ENCODE measurements at regions not wholly inside any gene's neighbourhood (a gene's known extent, or its start where the extent isn't known, plus 50 kb on each side); places are given as distances from the start of the nearest gene placed in this dataset.

DNA sequence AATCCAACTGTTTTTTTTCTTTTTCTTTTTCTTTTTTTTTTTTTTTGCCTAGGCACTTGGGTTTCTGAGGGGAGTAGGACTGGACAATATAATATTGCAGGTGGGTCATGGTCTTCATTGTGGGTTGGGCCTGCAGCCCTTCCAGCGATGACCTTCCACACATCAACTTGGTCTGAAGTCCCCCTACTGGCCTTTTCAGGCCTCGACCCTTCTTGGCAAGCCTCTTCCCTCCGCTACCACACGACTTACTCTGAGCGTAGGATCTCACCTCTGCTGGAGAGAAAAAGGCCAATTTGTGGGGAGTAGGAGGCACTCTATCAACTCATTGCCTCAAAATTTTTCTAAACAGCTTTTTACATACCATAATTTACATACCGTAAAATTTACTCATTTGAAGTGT lies 51.1 kb upstream of the GRIK3 start:
- no peak for DNase-seq

DNA sequence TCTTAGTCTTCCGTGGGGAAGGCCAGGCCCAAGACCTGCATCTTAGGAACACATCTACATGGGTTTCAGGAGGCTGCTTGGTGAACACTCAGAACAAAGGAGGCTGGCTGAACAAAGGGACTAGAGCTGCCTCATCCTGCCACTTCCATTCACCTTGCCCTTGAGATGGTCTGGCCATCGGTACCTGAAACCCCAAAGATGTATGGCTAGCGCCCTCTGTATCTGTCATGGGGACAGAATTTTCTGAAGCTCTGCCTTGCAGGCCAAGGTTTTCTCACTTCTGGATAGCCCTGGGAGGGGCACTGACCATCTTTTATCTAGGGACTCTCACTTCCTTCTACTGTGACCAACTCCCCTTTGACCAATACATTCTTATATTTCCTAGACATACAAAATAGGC lies 55.4 kb upstream of the GRIK3 start:
- no peak for DNase-seq

GRCh38 chr1:37090671-37091070 lies 56.4 kb upstream of the GRIK3 start:
- no peak for DNase-seq

DNA sequence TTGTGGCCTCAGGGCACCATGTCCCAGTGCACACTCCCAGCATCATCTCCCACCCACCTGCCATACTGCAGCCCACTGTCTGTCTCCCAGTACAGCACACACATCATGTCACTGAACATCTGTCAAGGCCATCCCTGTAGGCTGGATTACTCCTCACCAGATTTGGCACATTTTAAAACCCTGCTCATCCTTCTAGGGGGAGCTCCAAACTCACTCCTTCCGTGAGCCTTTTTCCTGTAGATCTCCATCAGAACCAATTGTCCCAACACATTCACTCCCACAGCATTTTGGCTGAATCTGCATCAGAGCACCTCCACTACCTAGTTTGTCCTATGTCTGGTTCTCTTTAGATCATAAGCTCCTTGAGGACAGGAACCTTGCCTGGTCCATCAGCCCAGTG lies 58.6 kb upstream of the GRIK3 start:
- no peak for DNase-seq

- no peak for DNase-seq
Measured at GRCh38 chr1:37094302-37094701, 60.0 kb upstream of the GRIK3 start.

GRCh38 chr1:37096523-37096922 lies 62.2 kb upstream of the GRIK3 start:
- DNase-seq: no peak

- DNase-seq: no peak
Measured at GRCh38 chr1:37097731-37098130, 63.4 kb upstream of the GRIK3 start.

DNA sequence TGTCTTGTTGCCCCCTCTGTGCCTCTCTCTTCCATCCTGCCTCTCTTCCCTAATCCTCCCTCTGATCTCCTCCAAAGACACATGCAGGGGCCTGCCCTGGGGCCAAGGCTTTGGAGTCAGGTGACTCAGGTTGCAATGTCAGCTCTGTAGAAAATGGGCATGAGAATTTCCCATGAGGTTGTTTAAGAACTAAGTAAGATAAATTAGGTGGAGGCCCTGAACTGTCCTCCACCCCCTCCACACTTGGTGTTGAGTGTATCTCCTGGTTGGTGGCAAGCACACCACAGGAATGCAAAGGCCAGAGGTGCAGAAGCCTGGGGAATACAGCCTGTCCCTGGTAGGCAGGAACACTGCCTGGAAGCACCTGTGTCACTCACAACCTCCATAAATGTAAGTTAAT lies 63.9 kb upstream of the GRIK3 start:
- DNase-seq: no peak

GRCh38 chr1:37100310-37100709 lies 66.0 kb upstream of the GRIK3 start:
- no peak for DNase-seq

DNA sequence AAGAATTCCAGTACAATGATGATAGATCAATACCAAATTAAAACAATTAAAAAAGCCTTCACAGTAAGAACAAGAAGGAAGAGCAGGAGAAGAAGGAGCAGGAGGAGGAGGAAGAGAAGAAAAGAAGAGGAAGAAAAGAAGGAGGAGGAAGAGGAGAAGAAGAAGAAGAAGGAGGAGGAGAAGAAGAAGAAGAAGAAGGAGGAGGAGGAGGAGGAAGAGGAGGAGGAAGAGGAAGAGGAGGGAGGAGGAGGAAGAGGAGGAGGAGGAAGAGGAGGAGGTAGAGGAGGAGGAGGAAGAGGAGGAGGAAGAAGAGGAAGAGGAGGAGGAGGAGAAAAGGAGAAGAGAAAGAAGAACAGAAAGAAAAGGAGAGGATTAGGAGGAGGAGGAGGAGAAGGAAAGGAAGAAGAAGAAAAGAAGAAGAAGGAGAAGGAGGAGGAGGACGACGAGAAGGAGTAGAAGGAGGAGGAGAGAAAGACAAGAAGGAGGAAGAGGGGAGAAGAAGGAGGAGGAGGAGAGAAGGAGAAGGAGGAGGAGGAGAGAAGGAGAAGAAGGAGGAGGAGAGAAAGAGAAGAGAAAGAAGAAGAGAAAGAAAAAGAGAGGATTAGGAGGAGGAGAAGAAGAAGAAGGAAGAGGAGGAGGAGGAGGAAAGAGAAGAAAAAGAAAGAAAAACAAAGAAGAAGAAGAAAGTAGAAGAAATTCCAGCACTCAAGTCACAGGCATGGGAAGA lies 68.5 kb upstream of the GRIK3 start:
- DNase-seq: no peak

- no peak for DNase-seq
Measured at GRCh38 chr1:37105911-37106310, 71.6 kb upstream of the GRIK3 start.

DNA sequence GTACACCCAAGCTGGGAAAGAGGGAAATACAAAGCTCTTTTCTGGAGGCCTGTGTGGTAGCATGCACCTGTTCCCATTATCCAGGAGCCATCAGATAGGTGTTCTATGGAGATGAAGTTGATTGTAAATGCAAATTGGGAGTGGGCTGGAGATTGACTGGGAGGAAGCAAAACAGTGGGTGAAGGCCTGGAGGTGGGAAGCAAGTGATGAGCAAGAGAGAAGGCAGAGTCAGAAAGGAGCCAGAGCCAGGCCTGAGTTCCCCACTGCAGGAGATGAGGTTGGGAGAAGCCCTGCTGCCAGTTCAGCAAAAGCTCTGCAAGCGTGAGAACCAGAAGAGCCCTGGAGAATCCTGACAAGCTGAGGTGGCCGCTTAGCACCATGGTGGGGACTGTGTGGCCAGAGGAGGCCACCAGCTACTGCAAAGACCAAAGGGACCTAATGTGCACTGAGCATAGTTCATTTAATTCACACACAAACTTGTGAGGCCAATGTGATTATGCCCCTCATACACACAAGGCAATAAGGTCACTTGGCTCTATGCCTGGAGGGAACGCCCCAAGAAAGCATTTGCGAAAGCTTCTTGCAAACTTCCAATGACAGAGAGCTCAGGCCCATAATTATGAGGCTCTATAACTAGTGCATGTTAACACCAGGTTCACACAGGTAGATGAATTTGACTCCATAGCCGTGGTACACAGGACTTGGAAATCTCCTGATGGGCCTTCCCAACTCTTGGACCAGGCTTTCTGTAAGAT lies 73.0 kb upstream of the GRIK3 start:
- DNase-seq: no peak

- DNase-seq: no peak
Measured at GRCh38 chr1:37108596-37109188, 74.4 kb upstream of the GRIK3 start.

DNA sequence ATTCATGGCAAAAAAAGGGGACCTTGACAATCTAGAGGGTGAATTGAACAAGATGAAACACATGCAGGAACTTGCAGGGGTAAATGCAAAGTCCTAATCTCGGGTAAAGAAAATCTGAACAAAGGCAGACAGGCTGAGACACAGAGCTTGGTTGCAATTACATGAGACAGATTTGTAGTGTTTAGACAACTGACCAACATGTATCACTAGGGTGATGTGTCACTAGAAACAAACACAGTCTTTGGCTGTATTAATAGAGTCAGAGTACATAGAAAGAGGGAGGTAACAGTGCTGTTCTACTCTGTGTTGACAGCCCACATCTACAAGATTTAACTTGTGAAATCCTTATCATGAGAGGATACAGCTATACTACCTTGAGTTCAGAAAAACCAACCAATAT lies 78.1 kb upstream of the GRIK3 start:
- DNase-seq: no peak

DNA sequence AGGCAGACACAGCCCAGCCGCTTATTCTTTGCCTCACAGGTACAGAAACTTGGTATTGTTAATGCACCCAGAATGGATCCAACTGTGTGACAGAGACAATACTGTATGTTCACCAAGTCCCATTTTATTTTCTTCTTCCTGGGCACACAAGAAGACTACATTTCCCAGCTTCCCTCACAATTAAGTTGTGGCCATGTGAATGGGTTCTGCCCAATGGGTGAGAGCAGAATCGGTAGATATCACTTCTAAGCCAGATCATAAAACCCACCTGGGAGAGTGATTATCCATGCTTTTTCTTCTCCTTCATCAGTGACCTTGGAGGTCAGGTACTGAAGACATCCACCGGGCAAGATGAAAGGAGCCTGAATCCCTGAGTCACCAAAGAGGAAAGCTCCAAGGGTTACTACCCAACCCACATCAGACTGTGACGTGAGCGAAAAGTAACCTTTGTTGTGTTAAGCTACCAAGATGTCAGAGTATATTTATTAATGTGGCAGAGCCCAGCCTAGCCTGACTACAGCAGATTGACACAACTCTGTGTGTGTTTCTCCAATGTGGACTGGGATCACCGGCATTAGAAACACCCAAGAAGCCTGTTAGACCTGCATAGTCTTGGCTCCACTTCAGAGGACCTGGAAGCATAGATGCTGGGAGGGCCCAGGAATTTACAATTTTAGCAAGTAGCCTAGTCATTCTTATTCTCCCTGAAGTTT lies 79.1 kb upstream of the GRIK3 start:
- DNase-seq: no peak

- DNase-seq: no peak
Measured at GRCh38 chr1:37118790-37119189, 84.5 kb upstream of the GRIK3 start.

- no peak for DNase-seq
Measured at GRCh38 chr1:37120279-37120678, 86.0 kb upstream of the GRIK3 start.

GRCh38 chr1:37123276-37124115 lies 89.2 kb upstream of the GRIK3 start:
- DNase-seq: no peak

- DNase-seq: no peak
Measured at GRCh38 chr1:37124501-37124900, 90.2 kb upstream of the GRIK3 start.

DNA sequence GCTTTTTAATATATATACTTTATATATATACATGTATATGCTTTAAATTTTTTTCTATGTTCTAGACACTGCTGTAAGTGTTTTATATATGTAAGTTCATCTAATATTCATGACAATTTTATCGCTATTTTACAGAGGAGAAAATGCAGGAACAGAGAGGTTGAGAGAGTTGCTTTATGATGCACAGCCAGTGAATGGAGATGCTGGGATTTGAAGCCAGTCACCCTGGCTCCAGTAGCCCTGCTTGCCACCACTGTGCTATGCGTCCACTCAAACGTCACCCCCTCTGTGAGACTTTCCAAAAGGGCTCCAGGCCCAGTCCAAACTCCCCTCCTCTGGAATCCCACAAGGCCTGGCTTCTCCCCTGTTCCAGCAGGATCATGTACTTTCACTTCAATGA lies 91.0 kb upstream of the GRIK3 start:
- no peak for DNase-seq

GRCh38 chr1:37127254-37127748 lies 93.0 kb upstream of the GRIK3 start:
- no peak for DNase-seq

DNA sequence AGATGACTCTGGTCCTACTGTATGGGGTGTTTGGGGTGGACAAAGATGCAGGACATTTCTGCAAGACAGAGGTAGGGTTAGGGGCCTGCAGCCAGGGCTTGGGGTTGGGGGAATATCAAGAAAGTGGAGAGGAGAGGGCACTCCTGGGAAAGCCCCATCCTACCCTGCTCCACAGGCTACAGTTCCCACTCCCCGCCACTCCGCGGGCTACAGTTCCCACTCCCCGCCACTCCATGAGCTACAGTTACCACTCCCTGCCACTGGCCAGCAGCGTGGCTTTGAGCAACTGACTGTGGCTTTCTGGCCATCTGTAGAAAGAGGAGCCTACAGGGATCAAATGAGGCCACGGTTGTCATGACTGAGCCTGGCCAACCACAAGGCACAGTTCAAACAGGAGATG lies 93.8 kb upstream of the GRIK3 start:
- no peak for DNase-seq
